ENCODE measurements at regions not wholly inside any gene's neighbourhood (a gene's known extent, or its start where the extent isn't known, plus 50 kb on each side); places are given as distances from the start of the nearest gene placed in this dataset.

DNA sequence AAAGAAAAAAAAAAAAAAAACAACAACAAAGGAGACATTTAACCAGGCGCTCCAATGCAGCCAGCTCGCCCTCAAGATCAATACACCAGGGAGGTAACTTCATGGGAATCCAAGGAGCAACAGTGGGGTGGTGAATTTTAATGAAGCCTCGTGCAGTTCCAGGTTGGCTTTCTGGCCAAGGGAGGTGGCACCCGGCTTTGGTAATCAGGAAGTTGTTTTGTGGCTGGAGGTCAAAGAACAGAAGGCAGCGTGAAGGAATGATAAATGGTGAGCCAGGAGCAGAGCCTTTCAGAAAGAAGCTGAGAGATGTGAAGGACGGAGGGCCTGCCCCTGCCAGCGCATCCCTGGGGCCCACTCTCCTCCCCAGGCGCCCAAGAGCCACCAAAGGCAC, 188.2 kb upstream of the TSC22D1 start (continued):
- TF ChIP-seq, protein P1, sequence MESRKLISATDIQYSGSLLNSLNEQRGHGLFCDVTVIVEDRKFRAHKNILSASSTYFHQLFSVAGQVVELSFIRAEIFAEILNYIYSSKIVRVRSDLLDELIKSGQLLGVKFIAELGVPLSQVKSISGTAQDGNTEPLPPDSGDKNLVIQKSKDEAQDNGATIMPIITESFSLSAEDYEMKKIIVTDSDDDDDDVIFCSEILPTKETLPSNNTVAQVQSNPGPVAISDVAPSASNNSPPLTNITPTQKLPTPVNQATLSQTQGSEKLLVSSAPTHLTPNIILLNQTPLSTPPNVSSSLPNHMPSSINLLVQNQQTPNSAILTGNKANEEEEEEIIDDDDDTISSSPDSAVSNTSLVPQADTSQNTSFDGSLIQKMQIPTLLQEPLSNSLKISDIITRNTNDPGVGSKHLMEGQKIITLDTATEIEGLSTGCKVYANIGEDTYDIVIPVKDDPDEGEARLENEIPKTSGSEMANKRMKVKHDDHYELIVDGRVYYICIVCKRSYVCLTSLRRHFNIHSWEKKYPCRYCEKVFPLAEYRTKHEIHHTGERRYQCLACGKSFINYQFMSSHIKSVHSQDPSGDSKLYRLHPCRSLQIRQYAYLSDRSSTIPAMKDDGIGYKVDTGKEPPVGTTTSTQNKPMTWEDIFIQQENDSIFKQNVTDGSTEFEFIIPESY (IDR thresholded peaks at IDR 0.05; ENCODE audit: extremely low read depth, insufficient replicate concordance, low read length), result no peak
- TF ChIP-seq EZH2 (IDR thresholded peaks at IDR 0.05), result no peak
- no peak for TF ChIP-seq EZH2phosphoT487 (IDR thresholded peaks at IDR 0.05; ENCODE audit: borderline replicate concordance)
- no peak for TF ChIP-seq ELF1 (IDR thresholded peaks at IDR 0.05; ENCODE audit: borderline replicate concordance, low read depth)
- TF ChIP-seq ZNF274 (IDR thresholded peaks at IDR 0.05; ENCODE audit: low read depth, low read length), result no peak
- no peak for TF ChIP-seq POLR2A (IDR thresholded peaks at IDR 0.05; ENCODE audit: borderline replicate concordance, extremely low read depth, insufficient read depth, insufficient read length)
- no peak for TF ChIP-seq YY1 (IDR thresholded peaks at IDR 0.05; ENCODE audit: extremely low read depth, insufficient replicate concordance, low read depth, low read length)
- TF ChIP-seq SIN3A (IDR thresholded peaks at IDR 0.05; ENCODE audit: low read depth), result no peak
- TF ChIP-seq SP1 (IDR thresholded peaks at IDR 0.05; ENCODE audit: low read depth), result no peak
- TF ChIP-seq RAD21 (IDR thresholded peaks at IDR 0.05; ENCODE audit: low read depth), result no peak
- TF ChIP-seq CBX3 (IDR thresholded peaks at IDR 0.05; ENCODE audit: low read depth), result no peak
- TF ChIP-seq EGR1 (IDR thresholded peaks at IDR 0.05; ENCODE audit: low read depth), result no peak

DNA sequence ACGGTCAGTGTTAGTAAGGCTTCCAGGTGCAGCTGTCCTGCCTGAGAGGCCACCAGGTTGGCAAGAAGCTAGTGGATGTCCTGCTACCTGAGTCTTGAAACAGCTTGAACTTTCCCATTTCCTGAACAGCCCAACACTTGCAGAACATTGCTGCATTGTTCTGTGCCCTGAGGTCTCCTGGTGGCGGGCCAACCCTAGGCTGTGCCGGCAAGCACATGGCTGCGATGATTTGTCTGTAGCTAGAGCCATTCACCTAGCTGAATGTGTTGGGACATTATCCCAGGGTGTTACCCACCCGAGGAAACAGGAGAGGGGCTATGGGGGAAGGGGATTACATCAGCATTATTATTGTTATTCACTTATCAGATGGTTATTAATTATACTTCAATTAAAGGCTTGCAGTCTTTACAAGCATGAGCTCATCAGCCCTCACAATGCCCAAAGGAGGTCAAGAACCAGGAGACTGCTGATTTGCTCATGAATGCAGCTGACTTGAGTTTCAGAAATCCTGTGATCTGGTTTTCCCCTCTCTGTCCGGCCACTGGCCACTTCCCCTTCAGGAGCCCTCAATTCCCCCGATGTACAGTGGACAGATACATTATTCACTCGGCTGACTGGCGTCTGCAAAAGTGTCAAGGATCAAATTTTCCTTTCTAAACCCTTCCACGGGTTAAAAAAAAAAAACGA, 187.6 kb upstream of the TSC22D1 start:
- ATAC-seq, result no peak
- Histone ChIP-seq H3K9me2 (ENCODE audit: insufficient read depth) (no peaks in the 10 kb centered on the region), H2AFZ (ENCODE audit: low read depth, low read length, poor library complexity, severe bottlenecking) (no peak overlapping the region), H3K4me2 (ENCODE audit: low read length) (no peak overlapping the region), H3K79me2 (ENCODE audit: insufficient read depth, low read length) (no peaks in the 10 kb centered on the region), H3K4me3 (replicated peaks in 1 of 2; ENCODE audit: low read depth in 1 of 2, low read length in 2 of 2) (no peak overlapping the region), H3K27ac (ENCODE audit: low read depth, low read length) (no peak overlapping the region), H3K27me3 (ENCODE audit: insufficient read depth, low read length) (no peaks in the 10 kb centered on the region), H4K20me1 (ENCODE audit: insufficient read depth) (no peaks in the 10 kb centered on the region), H3K4me1 (ENCODE audit: control insufficient read depth in 1 of 2, insufficient read depth in 2 of 2, low read length in 2 of 2) (peaks cover 6 to 13% of the 10 kb centered on the region in 2 experiments; a peak in 3 of 4 replicates), H3K9ac (ENCODE audit: low read length) (no peak overlapping the region), H3K9me3 (ENCODE audit: control insufficient read depth in 1 of 2, insufficient read depth in 1 of 2, low read depth in 1 of 2, low read length in 2 of 2) (no peaks in the 10 kb centered on the region), H3K36me3 (ENCODE audit: control insufficient read depth in 1 of 2, insufficient read depth in 2 of 2, low read length in 2 of 2) (no peaks in the 10 kb centered on the region)
- BruUV-seq (replicated peaks), result no TSS peak
- intact Hi-C loops (cut with micrococcal nuclease), result no loop called here
- no peak for DNase-seq (ENCODE audit: low read depth, low spot score)
- TF ChIP-seq ZNF274 (IDR thresholded peaks at IDR 0.05; ENCODE audit: low read depth, low read length) (no peak), CBX3 (IDR thresholded peaks at IDR 0.05; ENCODE audit: low read depth) (no peak), FOSL1 (IDR thresholded peaks at IDR 0.05; ENCODE audit: low read depth) (no peak), EZH2 (IDR thresholded peaks at IDR 0.05) (no peak), POLR2A (IDR thresholded peaks at IDR 0.05; ENCODE audit: borderline replicate concordance, extremely low read depth, insufficient read depth, insufficient read length) (no peak), EZH2phosphoT487 (IDR thresholded peaks at IDR 0.05; ENCODE audit: borderline replicate concordance) (no peak), SRF (IDR thresholded peaks at IDR 0.05; ENCODE audit: low read depth) (no peak), CEBPB (IDR thresholded peaks at IDR 0.05; ENCODE audit: low read depth) (no peak), YY1 (IDR thresholded peaks at IDR 0.05; ENCODE audit: extremely low read depth, insufficient replicate concordance, low read depth, low read length) (no peak), EGR1 (IDR thresholded peaks at IDR 0.05; ENCODE audit: low read depth) (no peak)
- TF ChIP-seq, protein P2, sequence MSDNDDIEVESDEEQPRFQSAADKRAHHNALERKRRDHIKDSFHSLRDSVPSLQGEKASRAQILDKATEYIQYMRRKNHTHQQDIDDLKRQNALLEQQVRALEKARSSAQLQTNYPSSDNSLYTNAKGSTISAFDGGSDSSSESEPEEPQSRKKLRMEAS (IDR thresholded peaks at IDR 0.05), result no peak
- TF ChIP-seq, protein P1 (IDR thresholded peaks at IDR 0.05; ENCODE audit: extremely low read depth, insufficient replicate concordance, low read length), result no peak
- ChIA-PET RAD21 (ENCODE audit: low non-redundant PET in 1 of 2, low total read pairs in 2 of 2, uncharacterized antibody in 2 of 2, unreplicated experiment in 2 of 2) (no interaction called here), CTCF (no interaction called here), POLR2A (interaction anchor here (1.2 kb wide), 1 partner anchor 9 kb away, joined by 3 read pairs; no protein-coding TSS in a partner anchor)

Data from HCT116 (cell line).